IMR-90 (cell line): ENCODE measurements at regions not wholly inside any gene's neighbourhood (a gene's known extent, or its start where the extent isn't known, plus 50 kb on each side); places are given as distances from the start of the nearest gene placed in this dataset.
A peak's percentile ranks its signal among the peaks of the same experiment; 100 is the strongest.

Experiments
- ATAC-seq: fragments of 200-7000 bp; cut with Tn5 transposase; 2 replicates; pipeline ENCODE4 v1.9.1; 2020; ENCODE audit warnings: low read depth, mild to moderate bottlenecking, moderate library complexity
- BruUV-seq: library from RNA; stranded (reverse); fragments of 400-500 nt; replicated peaks from 2 replicates; lab custom pipeline; 2021; lab: Mats Ljungman, UMichigan
- CTCF ChIA-PET: fragments of 300-600 bp; formaldehyde crosslinking; extraction: SDS; loops from one replicate; lab custom pipeline; 2021; ENCODE audit warnings: antibody characterized with exemption; lab: Yijun Ruan, JAX
- POLR2A ChIA-PET: fragments of 300-600 bp; sonication (Branson Sonifier 250); formaldehyde crosslinking; loops from one replicate; lab custom pipeline; 2022; ENCODE audit warnings: antibody characterized with exemption; ENCODE audit not compliant: unreplicated experiment; lab: Charles Lee
- DNase-seq: peaks from one replicate; pipeline ENCODE4 v3.0.0; 2013
- H2AFZ ChIP-seq: replicated peaks from 2 replicates; pipeline ENCODE3; 2013; ENCODE audit warnings: low read length, mild to moderate bottlenecking; ENCODE audit not compliant: poor library complexity
- H2AK5ac ChIP-seq: 2 replicates; pipeline ENCODE4 v1.6.1; 2013; ENCODE audit warnings: low read depth, low read length, inconsistent platforms
- H2AK9ac ChIP-seq: replicated peaks from 2 replicates; pipeline ENCODE3; 2013; ENCODE audit warnings: mild to moderate bottlenecking, low read depth, low read length, moderate library complexity; ENCODE audit not compliant: poor library complexity
- H2BK120ac ChIP-seq: 2 replicates; pipeline ENCODE4 v1.6.1; 2013; ENCODE audit warnings: low read depth, low read length, inconsistent platforms
- H2BK15ac ChIP-seq: 3 replicates; pipeline ENCODE4 v1.6.1; 2013; ENCODE audit warnings: low read depth, low read length, inconsistent platforms
- H2BK20ac ChIP-seq: 2 replicates; pipeline ENCODE4 v1.6.1; 2013; ENCODE audit warnings: low read depth, mild to moderate bottlenecking, inconsistent platforms, low read length, moderate library complexity
- H2BK5ac ChIP-seq: 2 replicates; pipeline ENCODE4 v1.6.1; 2013; ENCODE audit warnings: mild to moderate bottlenecking, low read depth, low read length, inconsistent platforms; ENCODE audit not compliant: poor library complexity, severe bottlenecking
- H3K14ac ChIP-seq: replicated peaks from 2 replicates; pipeline ENCODE4 v1.6.1; 2013; ENCODE audit warnings: low read depth, low read length, inconsistent platforms
- H3K18ac ChIP-seq: 2 replicates; pipeline ENCODE4 v1.6.1; 2013; ENCODE audit warnings: low read depth, low read length, control low read depth
- H3K23ac ChIP-seq: 2 replicates; pipeline ENCODE4 v1.6.1; 2013; ENCODE audit warnings: low read depth, low read length, inconsistent platforms
- H3K27ac ChIP-seq: 2 replicates; pipeline ENCODE4 v1.5.1; 2013; ENCODE audit warnings: mild to moderate bottlenecking, control low read depth, low read length; ENCODE audit not compliant: insufficient read depth
- H3K27me3 ChIP-seq: 2 replicates; pipeline ENCODE4 v1.6.1; 2013; ENCODE audit warnings: low read length; ENCODE audit not compliant: control insufficient read depth, insufficient read depth
- H3K36me3 ChIP-seq: 2 replicates; pipeline ENCODE4 v1.6.1; 2013; ENCODE audit warnings: low read length, mixed read lengths; ENCODE audit not compliant: control insufficient read depth, insufficient read depth
- H3K4ac ChIP-seq: 2 replicates; pipeline ENCODE4 v1.6.1; 2013; ENCODE audit warnings: low read depth, low read length, inconsistent platforms
- H3K4me1 ChIP-seq: 2 replicates; pipeline ENCODE4 v1.6.1; 2013; ENCODE audit warnings: low read length, mixed read lengths; ENCODE audit not compliant: control insufficient read depth, insufficient read depth
- H3K4me2 ChIP-seq: 2 replicates; pipeline ENCODE4 v1.6.1; 2013; ENCODE audit warnings: low read depth, mild to moderate bottlenecking, control low read depth, low read length, moderate library complexity
- H3K4me3 ChIP-seq: 2 replicates; pipeline ENCODE4 v1.5.1; 2013; ENCODE audit warnings: low read depth, mild to moderate bottlenecking, control low read depth, low read length, moderate library complexity; ENCODE audit not compliant: insufficient read depth
- H3K56ac ChIP-seq: 2 replicates; pipeline ENCODE4 v1.6.1; 2013; ENCODE audit warnings: low read length, inconsistent platforms; ENCODE audit not compliant: insufficient read depth; ENCODE audit errors: extremely low read depth
- H3K79me1 ChIP-seq, 2 experiments: 2 replicates each; pipeline ENCODE4 v1.6.1; 2013; ENCODE audit warnings: low read length in 2 of 2, inconsistent platforms in 1 of 2, low read depth in 1 of 2
- H3K9ac ChIP-seq: 2 replicates; pipeline ENCODE4 v1.6.1; 2013; ENCODE audit warnings: low read depth, low read length, control low read depth
- H3K9me1 ChIP-seq: 2 replicates; pipeline ENCODE4 v1.6.1; 2013; ENCODE audit warnings: low read length, inconsistent platforms; ENCODE audit not compliant: insufficient read depth
- H3K9me3 ChIP-seq: 2 replicates; pipeline ENCODE4 v1.6.1; 2013; ENCODE audit warnings: low read length; ENCODE audit not compliant: control insufficient read depth, insufficient read depth
- H4K20me1 ChIP-seq: 2 replicates; pipeline ENCODE4 v1.6.1; 2013; ENCODE audit warnings: low read length, inconsistent platforms; ENCODE audit not compliant: insufficient read depth
- H4K5ac ChIP-seq: 2 replicates; pipeline ENCODE4 v1.6.1; 2013; ENCODE audit warnings: mild to moderate bottlenecking, low read depth, low read length, control low read depth
- H4K8ac ChIP-seq, 2 experiments: 2 replicates each; pipeline ENCODE4 v1.6.1; 2013; ENCODE audit warnings: low read depth in 2 of 2, low read length in 2 of 2, control low read depth in 1 of 2, inconsistent platforms in 1 of 2
- H4K91ac ChIP-seq: 2 replicates; pipeline ENCODE4 v1.6.1; 2013; ENCODE audit warnings: low read depth, low read length, inconsistent platforms; ENCODE audit not compliant: insufficient read depth
- BHLHE40 ChIP-seq: fragments of 150-350 bp; IDR thresholded peaks from 2 replicates; pipeline ENCODE4 v1.6.1; 2016; ENCODE audit warnings: mild to moderate bottlenecking, low read depth, low read length
- CEBPB ChIP-seq: IDR thresholded peaks from 2 replicates; pipeline ENCODE4 v1.6.1; 2012; ENCODE audit warnings: low read depth, low read length, improper control_type of control experiment
- CHD1 ChIP-seq: IDR thresholded peaks from 2 replicates; pipeline ENCODE4 v1.6.1; 2012; ENCODE audit warnings: low read depth, low read length, improper control_type of control experiment
- ELK1 ChIP-seq: fragments of 150-350 bp; IDR thresholded peaks from 2 replicates; pipeline ENCODE4 v1.6.1; 2016; ENCODE audit warnings: low read depth, mild to moderate bottlenecking, low read length, moderate library complexity, borderline replicate concordance
- FOS ChIP-seq: fragments of 150-350 bp; IDR thresholded peaks from 2 replicates; pipeline ENCODE4 v1.6.1; 2016; ENCODE audit warnings: low read depth, low read length
- MAFK ChIP-seq: IDR thresholded peaks from 2 replicates; pipeline ENCODE4 v1.6.1; 2012; ENCODE audit warnings: low read depth, low read length, improper control_type of control experiment
- MAZ ChIP-seq: IDR thresholded peaks from 2 replicates; pipeline ENCODE4 v1.6.1; 2012; ENCODE audit warnings: low read depth, mild to moderate bottlenecking, low read length, improper control_type of control experiment, moderate library complexity, borderline replicate concordance
- MXI1 ChIP-seq: IDR thresholded peaks from 2 replicates; pipeline ENCODE4 v1.6.1; 2012; ENCODE audit warnings: low read depth, mild to moderate bottlenecking, low read length, moderate library complexity, borderline replicate concordance
- NFE2L2 ChIP-seq: fragments of 150-350 bp; IDR thresholded peaks from 2 replicates; pipeline ENCODE4 v1.6.1; 2016; ENCODE audit warnings: low read depth, mild to moderate bottlenecking, low read length
- POLR2A ChIP-seq: IDR thresholded peaks from 2 replicates; pipeline ENCODE4 v1.6.1; 2012; ENCODE audit warnings: mild to moderate bottlenecking, low read depth, low read length
- RAD21 ChIP-seq: IDR thresholded peaks from 2 replicates; pipeline ENCODE4 v1.6.1; 2012; ENCODE audit warnings: low read length, improper control_type of control experiment
- RCOR1 ChIP-seq: IDR thresholded peaks from 2 replicates; pipeline ENCODE4 v1.6.1; 2012; ENCODE audit warnings: mild to moderate bottlenecking, low read length, improper control_type of control experiment; ENCODE audit not compliant: insufficient replicate concordance
- RFX5 ChIP-seq: IDR thresholded peaks from 2 replicates; pipeline ENCODE4 v1.8.0; 2012; ENCODE audit warnings: low read depth, mild to moderate bottlenecking, low read length, moderate library complexity
- SMC3 ChIP-seq: fragments of 150-350 bp; IDR thresholded peaks from 2 replicates; pipeline ENCODE4 v1.6.1; 2016; ENCODE audit warnings: low read depth, mild to moderate bottlenecking, antibody characterized with exemption, low read length, moderate library complexity
- WGBS, 2 experiments: methylation state at CpG; one replicate each; pipeline versions ENCODE4 v1.1.5 to v1.1.7; 2013; ENCODE audit warnings: missing lambda C conversion rate in 2 of 2; ENCODE audit not compliant: insufficient read length in 1 of 2; ENCODE audit errors: extremely low coverage in 2 of 2; 5-methylcytosine and 5-hydroxymethylcytosine counted together
- dilution Hi-C: fragments of 300-500 bp; cut with HindIII; formaldehyde crosslinking; loops from one replicate; pipeline ENCODE4 v1.14.3; 2018; ENCODE audit warnings: low sequenced_read_pairs; ENCODE audit not compliant: unreplicated experiment
- in situ Hi-C: fragments of 300-500 bp; cut with MboI; formaldehyde crosslinking; loops from 3 replicates; pipeline ENCODE4 v1.14.3; 2019; ENCODE audit warnings: low sequenced_read_pairs, inconsistent platforms, mixed read lengths
- intact Hi-C: fragments of 100-400 bp; cut with micrococcal nuclease; formaldehyde crosslinking; loops from 2 replicates; pipeline ENCODE4 v1.10.0; 2022
- TF ChIP-seq, protein P1 (sequence below): fragments of 150-350 bp; IDR thresholded peaks from 2 replicates; pipeline ENCODE4 v1.6.1; 2017; ENCODE audit warnings: mild to moderate bottlenecking, antibody characterized with exemption, low read length, low read depth
- TF ChIP-seq, protein P2 (sequence below): conservative IDR thresholded peaks from 2 replicates; pipeline ENCODE4 v1.5.1; 2012; ENCODE audit warnings: mild to moderate bottlenecking, low read depth, low read length, improper control_type of control experiment

DNA sequence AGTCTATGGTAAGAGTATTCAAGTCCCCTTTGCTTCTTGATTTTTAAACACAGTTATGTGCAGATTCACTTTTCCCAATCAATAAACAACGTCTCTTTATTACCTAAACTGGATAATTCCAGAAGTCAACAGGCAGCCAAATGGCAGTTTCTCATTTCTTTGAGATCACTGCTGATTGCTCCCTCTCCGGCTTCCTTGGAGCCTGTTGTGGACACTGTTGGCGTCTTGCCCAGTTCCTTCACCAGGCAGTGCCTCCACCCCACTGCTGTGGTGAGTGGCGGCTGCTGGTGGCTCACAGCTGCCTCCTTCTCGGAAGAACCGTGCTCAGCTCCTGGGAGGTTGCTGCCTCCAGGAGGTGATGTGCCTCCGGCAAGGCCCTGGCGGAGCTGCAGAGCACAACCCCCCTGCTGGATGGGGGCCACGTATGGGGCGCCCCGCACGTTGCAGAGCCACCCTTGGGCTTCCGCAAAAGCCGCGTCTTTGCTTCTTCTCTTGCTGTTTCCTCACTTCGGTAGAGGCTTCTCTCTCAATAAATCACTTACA lies 105.1 kb upstream of the CNKSR3 start:
- in situ Hi-C loops = no loop called here
- WGBS, 2 experiments = 24% methylated on average over 4 of the region's 16 CpGs; no CpG with 5 or more reads in 1 of the 2 experiments
- H3K18ac ChIP-seq = no peak overlapping the region; the same call in 1 of the 2 replicates
- H3K9me1 ChIP-seq = peaks cover 3% of the 10 kb centered on the region; the same call in 1 of the 2 replicates
- H3K27ac ChIP-seq = no peak overlapping the region
- ChIA-PET CTCF (interaction anchor here (0.9 kb wide), 1 partner anchor 57 kb away, joined by 3 read pairs; no protein-coding TSS in a partner anchor), POLR2A (no interaction called here)
- H2BK5ac ChIP-seq = no peak overlapping the region
- TF ChIP-seq MXI1 = no peak
- TF ChIP-seq BHLHE40 = no peak
- TF ChIP-seq POLR2A = no peak
- TF ChIP-seq NFE2L2 = no peak
- TF ChIP-seq, protein P1, sequence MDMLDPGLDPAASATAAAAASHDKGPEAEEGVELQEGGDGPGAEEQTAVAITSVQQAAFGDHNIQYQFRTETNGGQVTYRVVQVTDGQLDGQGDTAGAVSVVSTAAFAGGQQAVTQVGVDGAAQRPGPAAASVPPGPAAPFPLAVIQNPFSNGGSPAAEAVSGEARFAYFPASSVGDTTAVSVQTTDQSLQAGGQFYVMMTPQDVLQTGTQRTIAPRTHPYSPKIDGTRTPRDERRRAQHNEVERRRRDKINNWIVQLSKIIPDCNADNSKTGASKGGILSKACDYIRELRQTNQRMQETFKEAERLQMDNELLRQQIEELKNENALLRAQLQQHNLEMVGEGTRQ = no peak
- TF ChIP-seq SMC3 = no peak
- TF ChIP-seq RAD21 = no peak
- no peak for TF ChIP-seq RCOR1
- no peak for TF ChIP-seq MAFK
- no peak for TF ChIP-seq MAZ
- TF ChIP-seq, protein P2, sequence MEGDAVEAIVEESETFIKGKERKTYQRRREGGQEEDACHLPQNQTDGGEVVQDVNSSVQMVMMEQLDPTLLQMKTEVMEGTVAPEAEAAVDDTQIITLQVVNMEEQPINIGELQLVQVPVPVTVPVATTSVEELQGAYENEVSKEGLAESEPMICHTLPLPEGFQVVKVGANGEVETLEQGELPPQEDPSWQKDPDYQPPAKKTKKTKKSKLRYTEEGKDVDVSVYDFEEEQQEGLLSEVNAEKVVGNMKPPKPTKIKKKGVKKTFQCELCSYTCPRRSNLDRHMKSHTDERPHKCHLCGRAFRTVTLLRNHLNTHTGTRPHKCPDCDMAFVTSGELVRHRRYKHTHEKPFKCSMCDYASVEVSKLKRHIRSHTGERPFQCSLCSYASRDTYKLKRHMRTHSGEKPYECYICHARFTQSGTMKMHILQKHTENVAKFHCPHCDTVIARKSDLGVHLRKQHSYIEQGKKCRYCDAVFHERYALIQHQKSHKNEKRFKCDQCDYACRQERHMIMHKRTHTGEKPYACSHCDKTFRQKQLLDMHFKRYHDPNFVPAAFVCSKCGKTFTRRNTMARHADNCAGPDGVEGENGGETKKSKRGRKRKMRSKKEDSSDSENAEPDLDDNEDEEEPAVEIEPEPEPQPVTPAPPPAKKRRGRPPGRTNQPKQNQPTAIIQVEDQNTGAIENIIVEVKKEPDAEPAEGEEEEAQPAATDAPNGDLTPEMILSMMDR = no peak
- TF ChIP-seq CHD1 = no peak
- no peak for TF ChIP-seq CEBPB
- no peak for TF ChIP-seq FOS
- TF ChIP-seq RFX5 = no peak
- TF ChIP-seq ELK1 = no peak
- H3K27me3 ChIP-seq = no peaks in the 10 kb centered on the region
- no peak overlapping the region for H3K4ac ChIP-seq
- BruUV-seq = no TSS peak
- no peak overlapping the region for H3K9ac ChIP-seq
- DNase-seq (peak; percentile 60), ATAC-seq (peak; percentile 65)
- no peak overlapping the region for H3K56ac ChIP-seq
- peaks cover 6% of the 10 kb centered on the region; the same call in 1 of the 2 replicates for H3K4me1 ChIP-seq
- no peak overlapping the region for H2BK20ac ChIP-seq
- no peaks in the 10 kb centered on the region for H3K36me3 ChIP-seq
- H2AK5ac ChIP-seq = no peak overlapping the region
- intact Hi-C loops = no loop called here
- H3K23ac ChIP-seq = no peak overlapping the region
- H2BK15ac ChIP-seq = no peak overlapping the region
- no peak overlapping the region for H4K5ac ChIP-seq
- H3K9me3 ChIP-seq = no peaks in the 10 kb centered on the region
- H2AFZ ChIP-seq = peak overlapping the region; percentile 84
- no peak overlapping the region for H4K91ac ChIP-seq
- no peak overlapping the region for H3K14ac ChIP-seq
- H2AK9ac ChIP-seq = no peak overlapping the region
- no peak overlapping the region for H3K4me3 ChIP-seq
- H3K4me2 ChIP-seq = peak overlapping the region; percentile 41
- no peak overlapping the region for H2BK120ac ChIP-seq
- H3K79me1 ChIP-seq = no peaks in the 10 kb centered on the region
- no peak overlapping the region for H4K8ac ChIP-seq
- no peaks in the 10 kb centered on the region for H4K20me1 ChIP-seq
- dilution Hi-C loops = no loop called here
